HG02870 (cell line): ENCODE measurements at regions not wholly inside any gene's neighbourhood (a gene's known extent, or its start where the extent isn't known, plus 50 kb on each side); places are given as distances from the start of the nearest gene placed in this dataset.

Experiments used
- ATAC-seq: cut with Tn5 transposase; IDR thresholded peaks from one replicate; pipeline ENCODE4 v1.9.1; 2021; ENCODE audit warnings: mild to moderate bottlenecking, moderate library complexity; ENCODE audit not compliant: unreplicated experiment

DNA sequence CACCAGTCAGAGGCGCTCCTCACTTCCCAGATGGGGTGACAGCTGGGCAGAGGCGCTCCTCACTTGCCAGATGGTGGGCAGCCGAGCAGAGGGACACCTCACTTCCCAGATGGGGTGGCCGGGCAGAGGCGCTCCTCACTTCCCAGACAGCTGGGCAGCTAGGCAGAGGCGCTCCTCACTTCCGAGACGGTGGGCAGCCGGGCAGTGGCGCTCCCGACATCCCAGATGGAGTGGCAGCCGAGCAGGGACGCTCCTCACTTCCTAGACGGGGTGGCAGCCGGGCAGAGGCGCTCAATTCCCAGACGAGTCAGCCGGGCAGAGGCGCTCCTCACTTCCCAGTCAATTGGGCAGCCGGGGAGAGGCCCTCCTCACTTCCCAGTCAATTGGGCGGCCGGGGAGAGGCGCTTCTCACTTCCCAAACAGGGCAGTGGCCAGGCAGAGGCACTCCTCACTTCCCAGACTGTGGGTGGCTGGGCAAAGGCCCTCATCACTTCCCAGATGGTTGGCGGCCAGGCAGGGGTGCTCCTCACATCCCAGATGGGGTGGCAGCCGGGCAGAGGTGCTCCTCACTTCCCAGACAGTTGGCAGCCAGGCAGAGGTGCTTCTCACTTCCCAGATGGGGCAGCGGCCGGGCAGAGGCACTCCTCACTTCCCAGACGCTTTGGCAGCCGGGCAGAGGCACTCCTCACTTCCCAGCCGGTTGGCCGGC is 143.8 kb upstream of the ARID2 start:
- ATAC-seq: no peak

GRCh38 chr12:45586486-45586885 is 143.0 kb upstream of the ARID2 start:
- ATAC-seq: no peak

GRCh38 chr12:45587012-45587411 is 142.5 kb upstream of the ARID2 start:
- ATAC-seq: no peak

DNA sequence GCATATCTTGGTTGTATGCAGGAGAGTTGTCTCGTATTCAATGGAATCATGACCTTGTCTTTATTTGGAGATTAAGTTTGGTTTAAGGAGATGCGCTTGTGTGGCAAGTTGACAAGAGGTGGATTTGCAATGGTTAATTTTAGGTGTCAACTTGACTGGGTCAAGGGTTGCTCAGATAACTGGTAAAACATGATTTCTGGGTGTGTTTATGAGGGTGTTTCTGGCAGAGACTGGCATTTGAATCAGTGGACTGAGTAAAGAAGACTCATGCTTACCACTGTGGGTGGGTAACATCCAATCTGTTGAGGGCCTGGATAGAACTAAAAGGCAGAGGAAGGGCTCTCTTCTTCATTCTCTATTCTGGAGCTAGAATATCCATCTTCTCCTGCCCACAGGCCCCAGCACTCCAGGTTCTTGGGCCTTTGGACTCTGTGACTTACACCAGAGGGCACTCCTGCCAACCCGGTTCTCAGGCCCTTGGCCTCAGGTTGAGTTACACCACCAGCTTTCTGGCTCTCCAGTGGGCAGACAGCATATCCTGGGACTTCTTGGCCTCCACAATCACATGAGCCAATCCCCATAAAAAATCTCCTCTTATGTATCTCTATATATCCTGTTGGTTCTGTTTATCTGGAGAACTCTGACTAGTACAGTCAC is 141.5 kb upstream of the ARID2 start:
- ATAC-seq: no peak

DNA sequence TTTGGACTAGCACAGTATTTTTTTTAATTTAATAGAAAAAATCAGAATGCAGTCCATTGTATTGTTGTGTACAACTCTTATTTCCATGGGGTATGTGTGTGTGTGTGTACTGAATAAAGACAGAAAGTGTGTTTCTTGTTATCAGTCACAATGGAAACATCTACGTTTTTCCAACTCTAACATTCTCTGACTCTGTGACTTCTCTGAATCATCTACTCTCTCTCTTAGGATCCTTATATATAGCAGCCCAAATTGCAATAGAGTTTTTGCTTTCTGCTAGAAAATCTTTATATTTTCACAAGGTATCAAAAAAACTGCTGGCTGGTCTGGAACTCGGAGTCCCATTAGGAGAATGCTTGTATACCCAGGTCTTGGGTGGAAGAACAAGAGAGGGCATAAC is 138.9 kb upstream of the ARID2 start:
- no peak for ATAC-seq

GRCh38 chr12:45591635-45592034 is 137.9 kb upstream of the ARID2 start:
- no peak for ATAC-seq

DNA sequence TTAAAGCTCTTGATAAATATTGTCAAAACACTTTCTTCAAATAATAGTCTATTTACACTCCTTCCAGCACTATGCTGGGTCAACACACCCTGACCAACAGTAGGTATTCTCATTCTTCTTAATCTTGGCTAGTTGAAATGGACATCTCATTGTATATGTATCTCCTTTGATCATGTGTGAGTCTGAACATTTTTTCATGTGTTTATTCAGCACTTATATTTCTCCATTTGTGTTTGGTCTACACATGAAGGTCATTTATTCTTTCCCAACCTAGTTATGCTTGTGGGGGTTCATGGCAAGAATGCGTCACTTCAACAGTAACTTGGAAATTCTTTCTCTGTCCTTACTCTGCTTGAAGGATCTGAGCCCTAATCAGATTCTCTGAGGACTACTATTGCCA is 133.1 kb upstream of the ARID2 start:
- no peak for ATAC-seq

- no peak for ATAC-seq
These were observed 131.2 kb upstream of the ARID2 start for GRCh38 chr12:45598336-45598735.

DNA sequence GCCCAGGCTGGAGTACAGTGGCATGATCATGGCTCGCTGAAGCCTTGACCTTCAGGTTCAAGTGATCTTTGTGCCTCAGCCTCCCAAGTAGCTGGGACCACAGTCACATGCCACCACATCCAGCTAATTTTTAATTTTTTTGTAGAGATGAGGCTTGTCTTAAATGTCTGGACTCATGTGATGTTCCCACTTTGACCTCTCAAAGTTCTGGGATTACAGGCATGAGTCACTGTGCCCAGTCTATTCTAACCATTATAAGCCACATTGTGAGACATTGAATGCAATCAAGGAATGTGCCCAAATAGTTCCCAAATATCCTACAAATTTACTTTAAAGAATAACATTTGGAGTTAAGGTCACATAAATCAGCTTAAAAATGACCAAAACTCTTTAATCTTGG is 130.7 kb upstream of the ARID2 start:
- no peak for ATAC-seq

DNA sequence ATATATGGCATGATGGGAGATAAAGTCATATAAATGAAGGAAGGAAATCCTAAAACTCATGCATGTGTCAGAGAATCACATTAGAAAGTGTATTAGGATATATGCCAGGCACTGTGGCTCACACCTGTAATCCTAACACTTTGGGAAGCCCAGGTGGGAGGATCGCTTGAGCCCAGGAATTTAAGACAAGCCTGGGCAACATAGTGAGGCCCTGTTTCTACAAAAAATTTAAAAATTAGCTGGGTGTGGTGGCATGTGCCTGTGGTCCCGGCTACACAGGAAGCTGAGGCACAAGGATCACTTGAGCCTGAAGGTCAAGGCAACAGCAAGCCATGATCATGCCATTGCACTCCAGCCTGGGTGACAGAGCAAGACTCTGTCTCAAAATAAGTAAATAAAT is 130.3 kb upstream of the ARID2 start:
- ATAC-seq: no peak

GRCh38 chr12:45601390-45601789 is 128.1 kb upstream of the ARID2 start:
- no peak for ATAC-seq

DNA sequence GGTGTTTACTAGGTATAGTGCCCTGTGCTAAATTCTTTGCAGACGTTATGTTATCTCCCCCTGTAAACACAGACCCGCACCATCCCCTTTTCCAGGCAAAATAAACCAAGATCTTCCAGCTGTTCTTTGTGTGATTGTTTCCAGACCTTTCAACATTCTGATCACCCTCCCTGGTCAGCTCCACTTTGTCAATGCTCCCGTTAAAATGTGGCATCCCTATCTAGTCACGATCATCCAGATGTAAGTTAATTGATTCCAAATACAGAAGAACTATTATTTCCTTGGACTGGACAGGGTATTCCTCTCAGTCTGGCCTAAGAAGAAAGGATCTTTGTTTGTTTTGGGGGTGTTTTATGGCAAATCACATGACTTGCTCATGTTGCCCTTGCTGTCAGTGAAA is 127.6 kb upstream of the ARID2 start:
- no peak for ATAC-seq

GRCh38 chr12:45605624-45606023 is 123.9 kb upstream of the ARID2 start:
- no peak for ATAC-seq

GRCh38 chr12:45611061-45611460 is 118.4 kb upstream of the ARID2 start:
- no peak for ATAC-seq

- ATAC-seq: no peak
These were observed 118.0 kb upstream of the ARID2 start for GRCh38 chr12:45611495-45611894.

DNA sequence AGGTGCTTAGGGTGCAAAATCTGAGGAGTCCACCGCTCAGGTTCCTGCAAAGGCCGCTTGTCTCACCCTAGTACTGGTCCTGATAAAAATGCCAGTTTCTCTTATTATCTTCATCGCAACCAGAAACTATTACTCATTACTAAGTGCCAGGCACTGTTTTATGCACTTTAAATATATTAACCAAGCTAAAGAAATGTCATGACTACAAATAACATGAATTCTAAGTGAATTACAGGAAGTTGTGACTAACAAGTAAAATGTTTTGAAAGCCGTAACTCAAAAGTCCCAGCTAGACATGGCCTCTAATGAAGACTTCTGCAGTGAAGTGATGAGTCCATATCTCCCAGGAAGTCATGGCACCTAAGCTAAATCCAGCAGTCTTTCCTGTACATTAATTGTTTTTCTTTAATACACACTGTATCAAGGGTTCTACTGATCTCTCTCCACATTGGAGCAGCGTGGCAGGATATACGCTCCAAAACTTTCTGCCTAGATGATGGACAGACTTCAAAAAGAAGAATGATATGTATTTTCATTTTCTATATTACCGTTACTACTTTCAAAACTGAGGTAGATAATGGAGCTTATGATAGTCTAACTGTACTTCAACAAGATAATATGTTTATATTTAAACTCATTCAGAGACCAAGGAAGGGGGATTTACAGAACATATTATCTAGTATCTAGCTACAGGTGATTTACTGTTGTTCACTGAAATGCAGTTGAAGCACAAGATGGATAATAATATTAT is 117.3 kb upstream of the ARID2 start:
- no peak for ATAC-seq

DNA sequence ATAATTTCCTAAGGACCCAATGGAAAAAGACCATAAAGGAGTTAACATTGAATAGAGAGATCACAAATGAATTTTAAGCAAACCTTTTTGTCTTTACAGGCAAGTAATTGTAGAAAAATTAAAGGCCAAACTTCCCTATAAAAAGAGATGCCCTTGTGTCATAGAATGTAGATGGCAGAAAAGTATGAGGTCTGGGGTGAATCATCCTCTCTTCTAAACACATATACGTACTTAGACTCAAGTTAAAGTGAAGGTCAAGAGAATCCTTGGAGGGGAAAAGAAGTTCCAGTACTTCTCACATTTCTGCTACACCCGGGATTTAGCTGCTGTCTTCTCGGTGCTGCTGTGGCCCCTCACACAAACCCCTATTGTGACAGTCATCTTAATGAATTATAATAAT is 116.2 kb upstream of the ARID2 start:
- no peak for ATAC-seq

- ATAC-seq: no peak
These were observed 115.7 kb upstream of the ARID2 start for GRCh38 chr12:45613855-45614254.

- ATAC-seq: no peak
These were observed 114.2 kb upstream of the ARID2 start for GRCh38 chr12:45615268-45615667.

DNA sequence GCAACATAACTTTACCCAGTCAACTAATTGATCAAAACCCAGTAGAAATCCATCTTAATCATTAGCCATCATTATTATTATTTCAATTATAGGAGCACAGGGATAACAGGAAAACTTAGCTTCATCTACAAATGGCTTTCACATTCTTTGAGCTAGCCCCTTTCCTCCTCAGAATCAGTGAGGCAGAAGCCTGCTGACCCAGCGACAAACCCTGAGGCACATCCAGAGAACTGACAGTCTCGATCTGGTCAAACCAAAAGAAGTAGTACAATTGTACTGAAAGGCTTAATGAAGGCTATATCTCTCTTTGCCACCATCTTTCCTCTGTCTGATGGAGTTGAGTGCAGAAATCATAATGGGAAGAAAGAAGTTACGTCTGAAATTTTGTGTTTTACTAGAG is 109.8 kb upstream of the ARID2 start:
- no peak for ATAC-seq

GRCh38 chr12:45621703-45622102 is 107.8 kb upstream of the ARID2 start:
- no peak for ATAC-seq
